A673 (cell line): ENCODE measurements at regions not wholly inside any gene's neighbourhood (a gene's known extent, or its start where the extent isn't known, plus 50 kb on each side); places are given as distances from the start of the nearest gene placed in this dataset.

Experiments used
- BruUV-seq: library from RNA; stranded (reverse); fragments of 400-500 nt; replicated peaks from 2 replicates; lab custom pipeline; 2021; lab: Mats Ljungman, UMichigan
- CTCF ChIA-PET: fragments of 300-600 bp; sonication (Branson Sonifier 250); formaldehyde crosslinking; loops from one replicate; lab custom pipeline; 2022; ENCODE audit warnings: antibody characterized with exemption; lab: Charles Lee
- POLR2A ChIA-PET: fragments of 300-600 bp; sonication (Branson Sonifier 250); formaldehyde crosslinking; loops from one replicate; lab custom pipeline; 2022; ENCODE audit warnings: antibody characterized with exemption; ENCODE audit not compliant: low non-redundant PET; lab: Charles Lee
- DNase-seq: peaks from one replicate; pipeline ENCODE4 v3.0.0-alpha.2; 2015; ENCODE audit warnings: low spot score
- H3K27ac ChIP-seq: fragments of 200-600 bp; sonication (generic); 2 replicates; pipeline ENCODE4 v1.5.1; 2016; ENCODE audit warnings: mixed run types, low read depth, mild to moderate bottlenecking, mixed read lengths, antibody characterized with exemption, low read length; ENCODE audit not compliant: poor library complexity, severe bottlenecking
- H3K27me3 ChIP-seq: fragments of 200-600 bp; sonication (generic); replicated peaks from 2 replicates; pipeline ENCODE4 v1.6.1; 2017; ENCODE audit warnings: mixed run types, low read depth, mild to moderate bottlenecking, mixed read lengths, antibody characterized with exemption, low read length; ENCODE audit not compliant: insufficient read depth, poor library complexity
- H3K36me3 ChIP-seq: fragments of 200-600 bp; sonication (generic); 2 replicates; pipeline ENCODE4 v1.6.1; 2016; ENCODE audit warnings: mixed run types, mild to moderate bottlenecking, mixed read lengths, antibody characterized with exemption, low read length; ENCODE audit not compliant: insufficient read depth, poor library complexity, severe bottlenecking
- H3K4me1 ChIP-seq: fragments of 200-600 bp; sonication (generic); 2 replicates; pipeline ENCODE4 v1.6.1; 2017; ENCODE audit warnings: mixed run types, mild to moderate bottlenecking, mixed read lengths, antibody characterized with exemption, low read length; ENCODE audit not compliant: insufficient read depth, poor library complexity, severe bottlenecking
- H3K4me3 ChIP-seq: fragments of 200-600 bp; sonication (generic); 2 replicates; pipeline ENCODE4 v1.5.1; 2016; ENCODE audit warnings: low read depth, mixed run types, mild to moderate bottlenecking, mixed read lengths, low read length; ENCODE audit not compliant: poor library complexity, severe bottlenecking
- H3K9me3 ChIP-seq: fragments of 200-600 bp; sonication (generic); 2 replicates; pipeline ENCODE4 v1.6.1; 2016; ENCODE audit warnings: mixed run types, low read depth, mild to moderate bottlenecking, mixed read lengths, antibody characterized with exemption, low read length; ENCODE audit not compliant: poor library complexity, severe bottlenecking
- EZH2 ChIP-seq: fragments of 200-600 bp; sonication (generic); IDR thresholded peaks from 2 replicates; pipeline ENCODE4 v1.6.1; 2017; ENCODE audit warnings: borderline replicate concordance, low read depth, mild to moderate bottlenecking, mixed read lengths, antibody characterized with exemption, low read length; ENCODE audit not compliant: poor library complexity, severe bottlenecking
- intact Hi-C: fragments of 100-400 bp; cut with micrococcal nuclease; formaldehyde crosslinking; loops from one replicate; pipeline ENCODE4 v1.10.0; 2022; ENCODE audit not compliant: unreplicated experiment
- TF ChIP-seq, protein P1 (sequence below): fragments of 300-800, 200-600 bp; sonication (generic); conservative IDR thresholded peaks from 2 replicates; pipeline ENCODE4 v1.5.1; 2017; ENCODE audit warnings: low read depth, mild to moderate bottlenecking, antibody characterized with exemption, low read length, moderate library complexity, mixed read lengths

DNA sequence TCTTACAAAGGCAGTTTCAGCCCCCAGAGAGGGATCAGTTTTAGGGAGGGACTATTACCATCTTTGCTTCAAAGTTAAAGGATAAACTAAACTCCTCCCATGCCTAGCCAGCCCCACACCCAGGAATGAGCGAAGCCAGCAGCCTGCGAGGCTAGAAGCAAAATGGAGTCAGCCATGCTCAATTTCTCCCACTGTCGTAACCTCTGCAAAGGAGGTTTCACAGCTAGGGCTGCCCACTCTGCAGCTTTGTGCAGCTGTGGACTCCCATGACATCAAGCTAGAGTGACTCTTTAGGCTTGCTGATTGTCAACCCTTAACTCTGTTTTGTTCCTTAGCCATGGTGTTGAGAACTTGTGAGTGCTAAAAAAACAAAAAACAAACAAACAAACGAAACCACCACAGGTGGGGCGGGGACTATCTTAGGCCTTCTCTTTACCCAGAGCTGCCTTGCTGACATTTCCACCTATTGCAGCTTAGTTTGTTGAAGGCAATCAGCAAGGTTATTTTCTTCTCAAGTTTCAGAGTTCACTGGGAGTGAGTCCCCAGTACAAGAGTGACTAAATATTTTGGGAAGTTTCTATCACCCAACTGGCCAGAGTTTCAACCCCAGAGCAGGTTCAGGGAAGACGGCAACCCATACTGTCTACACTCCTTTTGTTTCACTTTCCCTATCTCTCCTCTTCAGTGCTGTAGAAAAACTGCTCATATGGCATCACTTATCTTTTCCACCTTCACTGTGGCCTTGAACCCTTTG lies 592.1 kb downstream of the XIRP2 start:
- no peaks in the 10 kb centered on the region for H3K9me3 ChIP-seq
- no TSS peak for BruUV-seq
- CTCF ChIA-PET = no interaction called here
- no peaks in the 10 kb centered on the region for H3K36me3 ChIP-seq
- H3K4me3 ChIP-seq = no peak overlapping the region
- intact Hi-C loops = no loop called here
- POLR2A ChIA-PET = no interaction called here
- H3K27me3 ChIP-seq = no peaks in the 10 kb centered on the region
- DNase-seq = peak; percentile 3
- H3K4me1 ChIP-seq = no peaks in the 10 kb centered on the region
- TF ChIP-seq EZH2 = no peak
- TF ChIP-seq, protein P1, sequence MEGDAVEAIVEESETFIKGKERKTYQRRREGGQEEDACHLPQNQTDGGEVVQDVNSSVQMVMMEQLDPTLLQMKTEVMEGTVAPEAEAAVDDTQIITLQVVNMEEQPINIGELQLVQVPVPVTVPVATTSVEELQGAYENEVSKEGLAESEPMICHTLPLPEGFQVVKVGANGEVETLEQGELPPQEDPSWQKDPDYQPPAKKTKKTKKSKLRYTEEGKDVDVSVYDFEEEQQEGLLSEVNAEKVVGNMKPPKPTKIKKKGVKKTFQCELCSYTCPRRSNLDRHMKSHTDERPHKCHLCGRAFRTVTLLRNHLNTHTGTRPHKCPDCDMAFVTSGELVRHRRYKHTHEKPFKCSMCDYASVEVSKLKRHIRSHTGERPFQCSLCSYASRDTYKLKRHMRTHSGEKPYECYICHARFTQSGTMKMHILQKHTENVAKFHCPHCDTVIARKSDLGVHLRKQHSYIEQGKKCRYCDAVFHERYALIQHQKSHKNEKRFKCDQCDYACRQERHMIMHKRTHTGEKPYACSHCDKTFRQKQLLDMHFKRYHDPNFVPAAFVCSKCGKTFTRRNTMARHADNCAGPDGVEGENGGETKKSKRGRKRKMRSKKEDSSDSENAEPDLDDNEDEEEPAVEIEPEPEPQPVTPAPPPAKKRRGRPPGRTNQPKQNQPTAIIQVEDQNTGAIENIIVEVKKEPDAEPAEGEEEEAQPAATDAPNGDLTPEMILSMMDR = no peak
- H3K27ac ChIP-seq = no peak overlapping the region

DNA sequence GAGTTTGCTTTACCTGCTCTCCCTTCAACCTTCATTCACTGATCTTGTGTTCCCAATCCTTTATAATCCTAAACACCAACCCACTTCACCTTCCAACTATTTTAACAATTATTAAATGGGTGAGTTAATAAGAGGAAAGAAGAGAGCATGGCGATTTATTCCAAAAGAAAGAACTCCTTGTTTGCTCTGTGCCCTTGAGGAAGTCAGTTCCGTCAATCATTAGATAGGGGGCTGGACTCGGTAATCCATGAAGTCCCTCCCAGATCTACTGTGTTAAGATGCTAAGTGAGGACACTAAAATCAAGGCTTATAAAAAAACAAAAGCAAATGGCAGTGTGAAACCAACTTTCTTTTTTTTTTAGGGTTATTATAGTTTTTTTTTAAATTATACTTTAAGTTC lies 589.9 kb downstream of the XIRP2 start:
- no peak for DNase-seq
- Histone ChIP-seq H3K27me3 (no peaks in the 10 kb centered on the region), H3K9me3 (no peaks in the 10 kb centered on the region), H3K36me3 (no peaks in the 10 kb centered on the region), H3K27ac (no peak overlapping the region), H3K4me1 (no peaks in the 10 kb centered on the region), H3K4me3 (no peak overlapping the region)
- ChIA-PET CTCF (no interaction called here), POLR2A (no interaction called here)
- no TSS peak for BruUV-seq
- intact Hi-C loops = no loop called here
- TF ChIP-seq, protein P1 = no peak
- no peak for TF ChIP-seq EZH2

- no peaks in the 10 kb centered on the region for H3K4me1 ChIP-seq
- no peak overlapping the region for H3K4me3 ChIP-seq
- DNase-seq = no peak
- intact Hi-C loops = no loop called here
- BruUV-seq = no TSS peak
- TF ChIP-seq, protein P1 = no peak
- TF ChIP-seq EZH2 = no peak
- H3K36me3 ChIP-seq = no peaks in the 10 kb centered on the region
- no peaks in the 10 kb centered on the region for H3K27me3 ChIP-seq
- no peaks in the 10 kb centered on the region for H3K9me3 ChIP-seq
- H3K27ac ChIP-seq = no peak overlapping the region
- CTCF ChIA-PET = no interaction called here
- POLR2A ChIA-PET = no interaction called here
Observed at GRCh38 chr2:167475791-167476190, 587.5 kb downstream of the XIRP2 start.
